ENCODE measurements at regions not wholly inside any gene's neighbourhood (a gene's known extent, or its start where the extent isn't known, plus 50 kb on each side); places are given as distances from the start of the nearest gene placed in this dataset.

DNA sequence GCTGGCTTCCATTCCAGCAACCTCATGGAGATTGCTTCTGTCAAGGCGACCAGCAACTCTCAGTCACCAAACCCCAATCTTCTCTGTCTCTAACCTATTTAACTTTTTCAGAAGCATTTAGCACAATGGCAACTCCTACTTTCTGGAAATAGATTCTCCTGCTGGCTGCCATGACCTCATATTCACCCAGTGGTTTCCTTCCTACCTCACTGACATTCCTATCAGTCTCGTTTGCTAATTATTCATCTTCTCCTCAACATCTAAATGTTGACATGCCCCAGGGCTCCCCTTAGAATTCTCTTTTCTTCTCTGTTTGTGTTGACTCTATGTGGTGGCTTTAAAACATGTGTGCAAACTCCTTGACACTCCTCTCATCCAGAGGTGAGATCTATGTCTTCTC lies 106.7 kb downstream of the OLFM4 start:
- intact Hi-C loops (cut with micrococcal nuclease; ENCODE audit: unreplicated experiment) (no loop called here), in situ Hi-C loops (cut with HindIII; ENCODE audit: low pct_unique_long_range_greater_than_20kb, low sequenced_read_pairs) (no loop called here)
- Histone ChIP-seq H3K4me3 (ENCODE audit: low read depth in 2 of 2, low read length in 2 of 2) (no peak overlapping the region), H3K36me3 (ENCODE audit: control insufficient read depth, insufficient read depth, low read length) (no peaks in the 10 kb centered on the region), H3K9me3 (ENCODE audit: control insufficient read depth, insufficient read depth, low read depth, low read length) (no peaks in the 10 kb centered on the region), H3K27me3 (ENCODE audit: control insufficient read depth, insufficient read depth, low read length) (no peaks in the 10 kb centered on the region), H3K4me1 (ENCODE audit: control insufficient read depth, insufficient read depth, low read length) (no peaks in the 10 kb centered on the region), H3K27ac (ENCODE audit: low read length) (no peak overlapping the region)
- DNase-seq (ENCODE audit: low read depth, low spot score), result no peak
- ATAC-seq, result no peak
- ChIA-PET POLR2A (no interaction called here), CTCF (no interaction called here)
- no TSS peak for BruUV-seq (replicated peaks)
- TF ChIP-seq POLR2AphosphoS5 (IDR thresholded peaks at IDR 0.05; ENCODE audit: low read depth, low read length) (no peak), SIN3A (IDR thresholded peaks at IDR 0.05; ENCODE audit: borderline replicate concordance, insufficient read depth, low read depth, low read length) (no peak), TCF7L2 (IDR thresholded peaks at IDR 0.05; ENCODE audit: low read depth, low read length) (no peak)
- TF ChIP-seq, protein P1, sequence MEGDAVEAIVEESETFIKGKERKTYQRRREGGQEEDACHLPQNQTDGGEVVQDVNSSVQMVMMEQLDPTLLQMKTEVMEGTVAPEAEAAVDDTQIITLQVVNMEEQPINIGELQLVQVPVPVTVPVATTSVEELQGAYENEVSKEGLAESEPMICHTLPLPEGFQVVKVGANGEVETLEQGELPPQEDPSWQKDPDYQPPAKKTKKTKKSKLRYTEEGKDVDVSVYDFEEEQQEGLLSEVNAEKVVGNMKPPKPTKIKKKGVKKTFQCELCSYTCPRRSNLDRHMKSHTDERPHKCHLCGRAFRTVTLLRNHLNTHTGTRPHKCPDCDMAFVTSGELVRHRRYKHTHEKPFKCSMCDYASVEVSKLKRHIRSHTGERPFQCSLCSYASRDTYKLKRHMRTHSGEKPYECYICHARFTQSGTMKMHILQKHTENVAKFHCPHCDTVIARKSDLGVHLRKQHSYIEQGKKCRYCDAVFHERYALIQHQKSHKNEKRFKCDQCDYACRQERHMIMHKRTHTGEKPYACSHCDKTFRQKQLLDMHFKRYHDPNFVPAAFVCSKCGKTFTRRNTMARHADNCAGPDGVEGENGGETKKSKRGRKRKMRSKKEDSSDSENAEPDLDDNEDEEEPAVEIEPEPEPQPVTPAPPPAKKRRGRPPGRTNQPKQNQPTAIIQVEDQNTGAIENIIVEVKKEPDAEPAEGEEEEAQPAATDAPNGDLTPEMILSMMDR (IDR thresholded peaks at IDR 0.05), result no peak
- TF ChIP-seq, protein P2, sequence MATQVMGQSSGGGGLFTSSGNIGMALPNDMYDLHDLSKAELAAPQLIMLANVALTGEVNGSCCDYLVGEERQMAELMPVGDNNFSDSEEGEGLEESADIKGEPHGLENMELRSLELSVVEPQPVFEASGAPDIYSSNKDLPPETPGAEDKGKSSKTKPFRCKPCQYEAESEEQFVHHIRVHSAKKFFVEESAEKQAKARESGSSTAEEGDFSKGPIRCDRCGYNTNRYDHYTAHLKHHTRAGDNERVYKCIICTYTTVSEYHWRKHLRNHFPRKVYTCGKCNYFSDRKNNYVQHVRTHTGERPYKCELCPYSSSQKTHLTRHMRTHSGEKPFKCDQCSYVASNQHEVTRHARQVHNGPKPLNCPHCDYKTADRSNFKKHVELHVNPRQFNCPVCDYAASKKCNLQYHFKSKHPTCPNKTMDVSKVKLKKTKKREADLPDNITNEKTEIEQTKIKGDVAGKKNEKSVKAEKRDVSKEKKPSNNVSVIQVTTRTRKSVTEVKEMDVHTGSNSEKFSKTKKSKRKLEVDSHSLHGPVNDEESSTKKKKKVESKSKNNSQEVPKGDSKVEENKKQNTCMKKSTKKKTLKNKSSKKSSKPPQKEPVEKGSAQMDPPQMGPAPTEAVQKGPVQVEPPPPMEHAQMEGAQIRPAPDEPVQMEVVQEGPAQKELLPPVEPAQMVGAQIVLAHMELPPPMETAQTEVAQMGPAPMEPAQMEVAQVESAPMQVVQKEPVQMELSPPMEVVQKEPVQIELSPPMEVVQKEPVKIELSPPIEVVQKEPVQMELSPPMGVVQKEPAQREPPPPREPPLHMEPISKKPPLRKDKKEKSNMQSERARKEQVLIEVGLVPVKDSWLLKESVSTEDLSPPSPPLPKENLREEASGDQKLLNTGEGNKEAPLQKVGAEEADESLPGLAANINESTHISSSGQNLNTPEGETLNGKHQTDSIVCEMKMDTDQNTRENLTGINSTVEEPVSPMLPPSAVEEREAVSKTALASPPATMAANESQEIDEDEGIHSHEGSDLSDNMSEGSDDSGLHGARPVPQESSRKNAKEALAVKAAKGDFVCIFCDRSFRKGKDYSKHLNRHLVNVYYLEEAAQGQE (IDR thresholded peaks at IDR 0.05; ENCODE audit: insufficient read depth in 1 of 2, low read depth in 2 of 2, low read length in 1 of 2), result no peak

DNA sequence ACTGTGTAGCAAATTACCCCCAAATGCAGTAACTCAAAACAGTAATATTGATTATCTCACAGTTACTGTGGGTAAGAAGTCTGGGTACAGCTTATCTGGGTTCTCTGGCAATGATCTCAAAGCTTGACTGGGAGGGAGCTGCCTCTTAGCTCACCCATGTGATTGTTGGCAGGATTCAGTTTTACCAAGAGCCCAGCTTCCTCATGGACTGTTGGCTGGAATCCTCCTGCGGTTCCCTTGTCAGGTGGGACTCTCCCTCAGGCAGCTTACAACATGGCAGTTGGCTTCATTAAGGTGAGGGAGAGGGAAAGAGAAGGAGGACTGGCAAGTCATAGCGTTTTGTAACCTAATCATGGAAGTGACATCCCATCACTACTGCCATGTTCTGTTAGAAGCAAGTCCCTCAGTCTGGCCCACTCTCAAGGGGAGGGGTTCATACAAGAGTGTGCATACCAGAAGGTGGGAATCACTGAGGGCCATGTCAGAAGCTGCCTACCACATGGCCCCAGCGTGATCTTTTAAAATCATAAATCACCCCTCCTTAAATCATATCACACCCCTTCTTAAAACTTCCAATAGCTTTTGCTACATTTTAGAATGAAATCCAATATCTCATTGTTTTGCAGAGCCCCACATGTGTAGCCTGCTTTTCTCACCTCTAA lies 108.1 kb downstream of the OLFM4 start:
- Histone ChIP-seq H3K9me3 (ENCODE audit: control insufficient read depth, insufficient read depth, low read depth, low read length) (no peaks in the 10 kb centered on the region), H3K27ac (ENCODE audit: low read length) (no peak overlapping the region), H3K27me3 (ENCODE audit: control insufficient read depth, insufficient read depth, low read length) (no peaks in the 10 kb centered on the region), H3K36me3 (ENCODE audit: control insufficient read depth, insufficient read depth, low read length) (no peaks in the 10 kb centered on the region), H3K4me3 (ENCODE audit: low read depth in 2 of 2, low read length in 2 of 2) (no peak overlapping the region), H3K4me1 (ENCODE audit: control insufficient read depth, insufficient read depth, low read length) (no peaks in the 10 kb centered on the region)
- no TSS peak for BruUV-seq (replicated peaks)
- no peak for DNase-seq (ENCODE audit: low read depth, low spot score)
- POLR2A ChIA-PET, result no interaction called here
- ATAC-seq, result no peak
- TF ChIP-seq, protein P2 (IDR thresholded peaks at IDR 0.05; ENCODE audit: insufficient read depth in 1 of 2, low read depth in 2 of 2, low read length in 1 of 2), result no peak
- no peak for TF ChIP-seq SIN3A (IDR thresholded peaks at IDR 0.05; ENCODE audit: borderline replicate concordance, insufficient read depth, low read depth, low read length)
- TF ChIP-seq, protein P1 (IDR thresholded peaks at IDR 0.05), result no peak
- TF ChIP-seq TCF7L2 (IDR thresholded peaks at IDR 0.05; ENCODE audit: low read depth, low read length), result no peak
- no peak for TF ChIP-seq POLR2AphosphoS5 (IDR thresholded peaks at IDR 0.05; ENCODE audit: low read depth, low read length)
- in situ Hi-C loops (cut with HindIII; ENCODE audit: low pct_unique_long_range_greater_than_20kb, low sequenced_read_pairs), result no loop called here
- intact Hi-C loops (cut with micrococcal nuclease; ENCODE audit: unreplicated experiment), result no loop called here
- CTCF ChIA-PET, result no interaction called here

Measured in Panc1 (cell line).